H1 (cell line): ENCODE measurements at regions not wholly inside any gene's neighbourhood (a gene's known extent, or its start where the extent isn't known, plus 50 kb on each side); places are given as distances from the start of the nearest gene placed in this dataset.

Experiments
- BCL11A ChIP-seq, 2 experiments: IDR thresholded peaks; one replicate each; pipeline ENCODE4 v1.6.1; 2011; ENCODE audit warnings: low read depth in 2 of 2, low read length in 2 of 2, mild to moderate bottlenecking in 2 of 2
- EP300 ChIP-seq, 2 experiments: IDR thresholded peaks; 1 replicate in 1 of 2; 2 replicates in 1 of 2; pipeline ENCODE4 v1.6.1; 2011 to 2012; ENCODE audit warnings: low read depth in 2 of 2, low read length in 2 of 2, mild to moderate bottlenecking in 2 of 2, borderline replicate concordance in 1 of 2, inconsistent platforms in 1 of 2, moderate library complexity in 1 of 2
- RNF2 ChIP-seq: fragments of 200-900, 300-1000 bp; sonication (generic); IDR thresholded peaks from 2 replicates; pipeline ENCODE4 v1.7.1; 2016; ENCODE audit warnings: borderline replicate concordance, low read depth, mild to moderate bottlenecking, antibody characterized with exemption, low read length; ENCODE audit not compliant: poor library complexity, severe bottlenecking; ENCODE audit errors: missing control alignments
- SP1 ChIP-seq: IDR thresholded peaks from 2 replicates; pipeline ENCODE4 v1.6.1; 2011; ENCODE audit warnings: low read depth, low read length
- SRF ChIP-seq: IDR thresholded peaks from 2 replicates; pipeline ENCODE4 v1.6.1; 2011; ENCODE audit warnings: mild to moderate bottlenecking, low read depth, low read length, moderate library complexity
- TCF12 ChIP-seq: IDR thresholded peaks from 2 replicates; pipeline ENCODE4 v1.6.1; 2011; ENCODE audit warnings: low read depth, mild to moderate bottlenecking, low read length
- TEAD4 ChIP-seq: IDR thresholded peaks from 2 replicates; pipeline ENCODE4 v1.6.1; 2012; ENCODE audit warnings: low read depth, low read length, inconsistent platforms, mixed read lengths
- ZNF274 ChIP-seq: IDR thresholded peaks from 2 replicates; pipeline ENCODE4 v1.7.0; 2012; ENCODE audit warnings: low read length, borderline replicate concordance; ENCODE audit errors: extremely low read depth
- TF ChIP-seq, protein P1 (sequence below), 3 experiments: IDR thresholded peaks; 1 replicate in 2 of 3; 2 replicates in 1 of 3; pipeline versions ENCODE4 v1.5.1 to v1.6.1; 2011; ENCODE audit warnings: low read length in 3 of 3, mild to moderate bottlenecking in 3 of 3, inconsistent platforms in 2 of 3, low read depth in 1 of 3, moderate library complexity in 1 of 3; ENCODE audit not compliant: insufficient read depth in 1 of 3; ENCODE audit errors: control extremely low read depth in 1 of 3

GRCh38 chr2:30060562-30060961 is 86.2 kb upstream of the YPEL5 start:
- TF ChIP-seq ZNF274 (no peak), TCF12 (no peak), EP300 (IDR thresholded peaks at IDR 0.05; ENCODE audit: borderline replicate concordance in 1 of 2, low read depth in 2 of 2, low read length in 2 of 2) (no peak), SP1 (no peak), BCL11A (IDR thresholded peaks at IDR 0.05; ENCODE audit: low read depth in 2 of 2, low read length in 2 of 2) (no peak), SRF (no peak), TEAD4 (no peak), RNF2 (no peak)
- TF ChIP-seq, protein P1, sequence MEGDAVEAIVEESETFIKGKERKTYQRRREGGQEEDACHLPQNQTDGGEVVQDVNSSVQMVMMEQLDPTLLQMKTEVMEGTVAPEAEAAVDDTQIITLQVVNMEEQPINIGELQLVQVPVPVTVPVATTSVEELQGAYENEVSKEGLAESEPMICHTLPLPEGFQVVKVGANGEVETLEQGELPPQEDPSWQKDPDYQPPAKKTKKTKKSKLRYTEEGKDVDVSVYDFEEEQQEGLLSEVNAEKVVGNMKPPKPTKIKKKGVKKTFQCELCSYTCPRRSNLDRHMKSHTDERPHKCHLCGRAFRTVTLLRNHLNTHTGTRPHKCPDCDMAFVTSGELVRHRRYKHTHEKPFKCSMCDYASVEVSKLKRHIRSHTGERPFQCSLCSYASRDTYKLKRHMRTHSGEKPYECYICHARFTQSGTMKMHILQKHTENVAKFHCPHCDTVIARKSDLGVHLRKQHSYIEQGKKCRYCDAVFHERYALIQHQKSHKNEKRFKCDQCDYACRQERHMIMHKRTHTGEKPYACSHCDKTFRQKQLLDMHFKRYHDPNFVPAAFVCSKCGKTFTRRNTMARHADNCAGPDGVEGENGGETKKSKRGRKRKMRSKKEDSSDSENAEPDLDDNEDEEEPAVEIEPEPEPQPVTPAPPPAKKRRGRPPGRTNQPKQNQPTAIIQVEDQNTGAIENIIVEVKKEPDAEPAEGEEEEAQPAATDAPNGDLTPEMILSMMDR (IDR thresholded peaks at IDR 0.05; ENCODE audit: control extremely low read depth in 1 of 3, insufficient read depth in 1 of 3, low read depth in 1 of 3, low read length in 3 of 3), result no peak
